Astrocyte (in vitro differentiated cells and primary cell): ENCODE measurements at regions not wholly inside any gene's neighbourhood (a gene's known extent, or its start where the extent isn't known, plus 50 kb on each side); places are given as distances from the start of the nearest gene placed in this dataset.

Source experiments
- DNase-seq: peaks from one replicate; pipeline ENCODE4 v3.0.0-alpha.2; 2010; ENCODE audit warnings: low read depth
- FAIRE-seq: peaks from 2 replicates; lab custom pipeline; 2011; peaks lifted over from hg19 to GRCh38; lab: Jason Lieb, UNC
- H2AFZ ChIP-seq: 2 replicates; pipeline ENCODE4 v1.6.0; 2012; ENCODE audit warnings: low read depth, low read length, inconsistent platforms
- H3K27ac ChIP-seq: 2 replicates; pipeline ENCODE4 v1.5.1; 2011; ENCODE audit warnings: low read depth, low read length, inconsistent platforms
- H3K27me3 ChIP-seq: 2 replicates; pipeline ENCODE4 v1.6.0; 2011; ENCODE audit warnings: low read length, inconsistent platforms; ENCODE audit not compliant: insufficient read depth
- H3K36me3 ChIP-seq: 2 replicates; pipeline ENCODE4 v1.5.1; 2011; ENCODE audit warnings: low read length, inconsistent platforms; ENCODE audit not compliant: insufficient read depth
- H3K4me1 ChIP-seq: 2 replicates; pipeline ENCODE4 v1.5.1; 2011; ENCODE audit warnings: low read length, inconsistent platforms; ENCODE audit not compliant: insufficient read depth
- H3K4me2 ChIP-seq: 2 replicates; pipeline ENCODE4 v1.6.0; 2012; ENCODE audit warnings: low read length, inconsistent platforms
- H3K4me3 ChIP-seq: 2 replicates; pipeline ENCODE4 v1.5.1; 2011; ENCODE audit warnings: low read depth, mild to moderate bottlenecking, low read length, inconsistent platforms; ENCODE audit not compliant: insufficient read depth
- H3K79me2 ChIP-seq: 2 replicates; pipeline ENCODE4 v1.6.0; 2012; ENCODE audit warnings: mild to moderate bottlenecking, low read length, inconsistent platforms; ENCODE audit not compliant: insufficient read depth
- H3K9ac ChIP-seq: 2 replicates; pipeline ENCODE4 v1.6.0; 2012; ENCODE audit warnings: mild to moderate bottlenecking, low read length, inconsistent platforms
- H3K9me3 ChIP-seq: 2 replicates; pipeline ENCODE4 v1.5.1; 2012; ENCODE audit warnings: low read depth, mild to moderate bottlenecking, low read length, inconsistent platforms; ENCODE audit not compliant: insufficient read depth
- H4K20me1 ChIP-seq: 2 replicates; pipeline ENCODE4 v1.6.0; 2012; ENCODE audit warnings: low read length, inconsistent platforms; ENCODE audit not compliant: insufficient read depth
- H3K27ac Mint-ChIP-seq: one replicate; pipeline ENCODE4 v1.8.0; 2021; ENCODE audit warnings: mild to moderate bottlenecking, mixed read lengths; ENCODE audit not compliant: unreplicated experiment
- H3K27me3 Mint-ChIP-seq: one replicate; pipeline ENCODE4 v1.8.0; 2021; ENCODE audit warnings: low read depth, mixed read lengths; ENCODE audit not compliant: unreplicated experiment
- H3K36me3 Mint-ChIP-seq: one replicate; pipeline ENCODE4 v1.8.0; 2021; ENCODE audit warnings: low read depth, mixed read lengths; ENCODE audit not compliant: unreplicated experiment
- H3K4me1 Mint-ChIP-seq: one replicate; pipeline ENCODE4 v1.8.0; 2021; ENCODE audit warnings: low read depth, mixed read lengths; ENCODE audit not compliant: unreplicated experiment
- H3K4me3 Mint-ChIP-seq: one replicate; pipeline ENCODE4 v1.8.0; 2021; ENCODE audit warnings: mild to moderate bottlenecking, moderate library complexity, mixed read lengths; ENCODE audit not compliant: unreplicated experiment
- H3K9me3 Mint-ChIP-seq: one replicate; pipeline ENCODE4 v1.8.0; 2021; ENCODE audit warnings: mild to moderate bottlenecking, mixed read lengths; ENCODE audit not compliant: unreplicated experiment
- CTCF ChIP-seq: IDR thresholded peaks from 2 replicates; pipeline ENCODE4 v1.5.1; 2011; ENCODE audit warnings: low read depth, mild to moderate bottlenecking, inconsistent platforms, low read length, moderate library complexity; ENCODE audit not compliant: insufficient read depth
- EZH2 ChIP-seq: IDR thresholded peaks from 2 replicates; pipeline ENCODE4 v1.6.1; 2012; ENCODE audit warnings: mild to moderate bottlenecking, low read length, inconsistent platforms; ENCODE audit not compliant: insufficient read depth

DNA sequence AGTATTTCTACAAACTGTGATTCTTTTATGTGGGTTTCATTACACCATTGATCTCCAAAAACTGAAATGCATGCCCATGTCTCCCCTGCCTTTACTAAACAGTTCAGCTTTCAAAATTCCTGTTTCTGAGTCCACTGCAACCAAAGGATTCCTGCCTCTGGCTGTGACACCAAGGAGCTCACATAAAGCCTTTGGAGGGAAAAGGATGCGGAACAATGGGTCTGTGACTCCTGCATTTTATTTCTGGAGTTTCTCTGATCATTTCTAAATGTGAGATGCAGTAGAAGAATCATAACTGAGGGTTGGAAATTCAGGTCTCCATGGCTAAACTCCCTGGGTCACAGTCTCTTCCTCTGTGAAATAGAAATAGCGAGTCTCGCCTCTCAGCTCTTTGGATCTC, 149.5 kb downstream of the MEX3B start:
- Histone ChIP-seq H3K27me3 (no peaks in the 10 kb centered on the region), H3K4me3 (no peak overlapping the region), H3K9me3 (no peaks in the 10 kb centered on the region), H3K9ac (no peak overlapping the region), H4K20me1 (no peaks in the 10 kb centered on the region), H3K79me2 (no peaks in the 10 kb centered on the region), H2AFZ (no peak overlapping the region), H3K36me3 (no peaks in the 10 kb centered on the region), H3K4me1 (no peaks in the 10 kb centered on the region), H3K27ac (no peak overlapping the region), H3K4me2 (no peak overlapping the region)
- TF ChIP-seq CTCF, result no peak
- no peak for TF ChIP-seq EZH2
- no peak overlapping the region for H3K27ac Mint-ChIP-seq
- H3K9me3 Mint-ChIP-seq, result no peaks in the 10 kb centered on the region
- H3K36me3 Mint-ChIP-seq, result no peaks in the 10 kb centered on the region
- DNase-seq (no peak), FAIRE-seq (no peak)
- H3K4me3 Mint-ChIP-seq, result no peak overlapping the region
- H3K27me3 Mint-ChIP-seq, result no peaks in the 10 kb centered on the region
- H3K4me1 Mint-ChIP-seq, result peaks cover 4% of the 10 kb centered on the region

- Histone ChIP-seq H4K20me1 (no peaks in the 10 kb centered on the region), H3K9ac (no peak overlapping the region), H3K27me3 (no peaks in the 10 kb centered on the region), H3K4me2 (no peak overlapping the region), H3K4me1 (no peaks in the 10 kb centered on the region), H3K9me3 (no peaks in the 10 kb centered on the region), H3K79me2 (no peaks in the 10 kb centered on the region), H3K36me3 (no peaks in the 10 kb centered on the region), H2AFZ (no peak overlapping the region), H3K4me3 (no peak overlapping the region), H3K27ac (no peak overlapping the region)
- FAIRE-seq (no peak), DNase-seq (no peak)
- H3K36me3 Mint-ChIP-seq, result no peaks in the 10 kb centered on the region
- no peak overlapping the region for H3K4me3 Mint-ChIP-seq
- no peak for TF ChIP-seq EZH2
- TF ChIP-seq CTCF, result no peak
- no peaks in the 10 kb centered on the region for H3K9me3 Mint-ChIP-seq
- H3K27me3 Mint-ChIP-seq, result no peaks in the 10 kb centered on the region
- H3K27ac Mint-ChIP-seq, result no peak overlapping the region
- H3K4me1 Mint-ChIP-seq, result peaks cover 4% of the 10 kb centered on the region
These were observed 150.1 kb downstream of the MEX3B start for GRCh38 chr15:81895723-81896122.

- H3K4me1 ChIP-seq, result peaks cover 7% of the 10 kb centered on the region
- Mint-ChIP-seq H3K4me3 (no peak overlapping the region), H3K27me3 (no peaks in the 10 kb centered on the region), H3K9me3 (no peaks in the 10 kb centered on the region), H3K4me1 (peaks cover 3% of the 10 kb centered on the region), H3K27ac (no peak overlapping the region), H3K36me3 (no peaks in the 10 kb centered on the region)
- no peaks in the 10 kb centered on the region for H3K9me3 ChIP-seq
- TF ChIP-seq EZH2, result no peak
- TF ChIP-seq CTCF, result no peak
- FAIRE-seq (no peak), DNase-seq (no peak)
- no peaks in the 10 kb centered on the region for H4K20me1 ChIP-seq
- H3K27me3 ChIP-seq, result no peaks in the 10 kb centered on the region
- H3K4me2 ChIP-seq, result no peak overlapping the region
- no peak overlapping the region for H3K27ac ChIP-seq
- no peak overlapping the region for H2AFZ ChIP-seq
- H3K79me2 ChIP-seq, result no peaks in the 10 kb centered on the region
- H3K36me3 ChIP-seq, result no peaks in the 10 kb centered on the region
- no peak overlapping the region for H3K4me3 ChIP-seq
- H3K9ac ChIP-seq, result no peak overlapping the region
These were observed 151.8 kb downstream of the MEX3B start for GRCh38 chr15:81894061-81894460.
